ENCODE measurements at regions not wholly inside any gene's neighbourhood (a gene's known extent, or its start where the extent isn't known, plus 50 kb on each side); places are given as distances from the start of the nearest gene placed in this dataset.

- Histone ChIP-seq H3K4me1 (ENCODE audit: insufficient read depth, low read length, poor library complexity, severe bottlenecking) (peaks cover 14% of the 10 kb centered on the region), H3K27me3 (replicated peaks; ENCODE audit: insufficient read depth, low read depth, low read length, poor library complexity) (no peaks in the 10 kb centered on the region), H3K9me3 (ENCODE audit: low read depth, low read length, poor library complexity, severe bottlenecking) (no peaks in the 10 kb centered on the region), H3K4me3 (ENCODE audit: low read depth, low read length, poor library complexity, severe bottlenecking) (no peak overlapping the region), H3K27ac (ENCODE audit: low read depth, low read length, poor library complexity, severe bottlenecking) (no peak overlapping the region), H3K36me3 (ENCODE audit: insufficient read depth, low read length, poor library complexity, severe bottlenecking) (no peaks in the 10 kb centered on the region)
- intact Hi-C loops (cut with micrococcal nuclease; ENCODE audit: unreplicated experiment): no loop called here
- BruUV-seq (replicated peaks): no TSS peak
- POLR2A ChIA-PET (ENCODE audit: low non-redundant PET): no interaction called here
- TF ChIP-seq EZH2 (IDR thresholded peaks at IDR 0.05; ENCODE audit: borderline replicate concordance, low read depth, low read length, poor library complexity, severe bottlenecking) (no peak), CTCF (conservative IDR thresholded peaks at IDR 0.05; ENCODE audit: low read depth, low read length) (no peak)
- CTCF ChIA-PET: no interaction called here
- DNase-seq (ENCODE audit: low spot score): no peak
Measured at GRCh38 chr2:222076973-222077690, 221.7 kb downstream of the PAX3 start.

- Histone ChIP-seq H3K36me3 (ENCODE audit: insufficient read depth, low read length, poor library complexity, severe bottlenecking) (no peaks in the 10 kb centered on the region), H3K4me1 (ENCODE audit: insufficient read depth, low read length, poor library complexity, severe bottlenecking) (peaks cover 7% of the 10 kb centered on the region), H3K27ac (ENCODE audit: low read depth, low read length, poor library complexity, severe bottlenecking) (no peak overlapping the region), H3K27me3 (replicated peaks; ENCODE audit: insufficient read depth, low read depth, low read length, poor library complexity) (no peaks in the 10 kb centered on the region), H3K4me3 (ENCODE audit: low read depth, low read length, poor library complexity, severe bottlenecking) (no peak overlapping the region), H3K9me3 (ENCODE audit: low read depth, low read length, poor library complexity, severe bottlenecking) (no peaks in the 10 kb centered on the region)
- no TSS peak for BruUV-seq (replicated peaks)
- no peak for TF ChIP-seq CTCF (conservative IDR thresholded peaks at IDR 0.05; ENCODE audit: low read depth, low read length)
- POLR2A ChIA-PET (ENCODE audit: low non-redundant PET): interaction anchor here (0.6 kb wide), 1 partner anchor 15 kb away, joined by 4 read pairs; no protein-coding TSS in a partner anchor
- no peak for DNase-seq (ENCODE audit: low spot score)
- intact Hi-C loops (cut with micrococcal nuclease; ENCODE audit: unreplicated experiment): no loop called here
- CTCF ChIA-PET: no interaction called here
Measured at GRCh38 chr2:222074674-222075073, 224.1 kb downstream of the PAX3 start.

GRCh38 chr2:222071911-222072310 is 226.9 kb downstream of the PAX3 start:
- BruUV-seq (replicated peaks): no TSS peak
- no peaks in the 10 kb centered on the region for H3K36me3 ChIP-seq (ENCODE audit: insufficient read depth, low read length, poor library complexity, severe bottlenecking)
- H3K9me3 ChIP-seq (ENCODE audit: low read depth, low read length, poor library complexity, severe bottlenecking): no peaks in the 10 kb centered on the region
- no peak overlapping the region for H3K4me3 ChIP-seq (ENCODE audit: low read depth, low read length, poor library complexity, severe bottlenecking)
- no peaks in the 10 kb centered on the region for H3K27me3 ChIP-seq (replicated peaks; ENCODE audit: insufficient read depth, low read depth, low read length, poor library complexity)
- H3K27ac ChIP-seq (ENCODE audit: low read depth, low read length, poor library complexity, severe bottlenecking): no peak overlapping the region
- no peak for DNase-seq (ENCODE audit: low spot score)
- no peak for TF ChIP-seq CTCF (conservative IDR thresholded peaks at IDR 0.05; ENCODE audit: low read depth, low read length)
- no peak for TF ChIP-seq EZH2 (IDR thresholded peaks at IDR 0.05; ENCODE audit: borderline replicate concordance, low read depth, low read length, poor library complexity, severe bottlenecking)
- H3K4me1 ChIP-seq (ENCODE audit: insufficient read depth, low read length, poor library complexity, severe bottlenecking): no peaks in the 10 kb centered on the region
- ChIA-PET POLR2A (ENCODE audit: low non-redundant PET) (interaction anchor here (0.6 kb wide), 1 partner anchor 150 kb away, joined by 3 read pairs; no protein-coding TSS in a partner anchor), CTCF (interaction anchor here (0.6 kb wide), 1 partner anchor 74 kb away, joined by 4 read pairs; no protein-coding TSS in a partner anchor)
- intact Hi-C loops (cut with micrococcal nuclease; ENCODE audit: unreplicated experiment): no loop called here
